ENCODE measurements at regions not wholly inside any gene's neighbourhood (a gene's known extent, or its start where the extent isn't known, plus 50 kb on each side); places are given as distances from the start of the nearest gene placed in this dataset.

DNA sequence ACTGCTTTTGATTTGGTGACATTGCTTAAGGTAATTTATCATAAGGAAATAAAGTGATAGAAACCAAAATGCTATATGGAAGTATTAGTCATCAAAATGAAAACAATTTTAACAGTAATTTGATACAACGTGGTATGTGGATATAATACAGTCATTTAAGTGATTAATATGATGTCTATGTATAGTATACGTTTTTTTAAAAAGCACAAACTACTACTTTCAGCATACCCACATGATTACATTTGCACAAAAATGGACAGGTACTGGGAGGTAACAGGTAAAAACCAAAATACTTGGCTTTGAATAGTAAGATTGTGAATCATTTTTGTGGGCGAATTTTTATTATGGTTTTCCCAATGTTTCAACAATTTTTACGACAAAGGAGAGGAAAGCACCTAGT, 97.6 kb downstream of the OGFRL1 start:
- Histone ChIP-seq H3K4me3 (ENCODE audit: low read depth in 1 of 2, low read length in 1 of 2) (no peak overlapping the region), H3K36me3 (no peaks in the 10 kb centered on the region), H3K4me1 (ENCODE audit: control insufficient read depth in 1 of 2, insufficient read depth in 1 of 2, low read depth in 1 of 2, low read length in 1 of 2) (no peaks in the 10 kb centered on the region), H3K9me3 (no peaks in the 10 kb centered on the region), H3K27ac (no peak overlapping the region), H3K27me3 (peaks cover under 1% of the 10 kb centered on the region)
- TF ChIP-seq, protein P1, sequence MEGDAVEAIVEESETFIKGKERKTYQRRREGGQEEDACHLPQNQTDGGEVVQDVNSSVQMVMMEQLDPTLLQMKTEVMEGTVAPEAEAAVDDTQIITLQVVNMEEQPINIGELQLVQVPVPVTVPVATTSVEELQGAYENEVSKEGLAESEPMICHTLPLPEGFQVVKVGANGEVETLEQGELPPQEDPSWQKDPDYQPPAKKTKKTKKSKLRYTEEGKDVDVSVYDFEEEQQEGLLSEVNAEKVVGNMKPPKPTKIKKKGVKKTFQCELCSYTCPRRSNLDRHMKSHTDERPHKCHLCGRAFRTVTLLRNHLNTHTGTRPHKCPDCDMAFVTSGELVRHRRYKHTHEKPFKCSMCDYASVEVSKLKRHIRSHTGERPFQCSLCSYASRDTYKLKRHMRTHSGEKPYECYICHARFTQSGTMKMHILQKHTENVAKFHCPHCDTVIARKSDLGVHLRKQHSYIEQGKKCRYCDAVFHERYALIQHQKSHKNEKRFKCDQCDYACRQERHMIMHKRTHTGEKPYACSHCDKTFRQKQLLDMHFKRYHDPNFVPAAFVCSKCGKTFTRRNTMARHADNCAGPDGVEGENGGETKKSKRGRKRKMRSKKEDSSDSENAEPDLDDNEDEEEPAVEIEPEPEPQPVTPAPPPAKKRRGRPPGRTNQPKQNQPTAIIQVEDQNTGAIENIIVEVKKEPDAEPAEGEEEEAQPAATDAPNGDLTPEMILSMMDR (IDR thresholded peaks at IDR 0.05): no peak

DNA sequence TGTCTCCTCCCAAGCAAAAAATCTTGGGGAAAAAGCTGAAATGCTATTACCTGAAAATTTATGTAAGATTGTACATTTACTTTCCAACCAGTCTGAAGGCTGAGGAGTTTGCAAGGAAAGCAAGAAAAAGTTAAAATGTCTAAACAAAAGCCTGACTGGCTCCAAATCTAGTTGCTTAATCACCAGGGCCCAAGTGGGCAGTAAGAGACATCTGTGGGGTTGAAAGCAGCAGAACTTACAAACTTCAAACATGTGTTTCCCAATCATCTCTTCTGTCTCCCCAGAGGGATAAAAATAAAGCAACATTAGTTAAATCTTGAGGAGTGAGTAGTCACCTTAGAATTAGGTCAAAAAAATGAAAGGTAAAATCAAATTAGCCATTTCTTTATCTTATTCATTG, 98.6 kb downstream of the OGFRL1 start:
- Histone ChIP-seq H3K4me3 (ENCODE audit: low read depth in 1 of 2, low read length in 1 of 2) (no peak overlapping the region), H3K4me1 (ENCODE audit: control insufficient read depth in 1 of 2, insufficient read depth in 1 of 2, low read depth in 1 of 2, low read length in 1 of 2) (no peaks in the 10 kb centered on the region), H3K36me3 (no peaks in the 10 kb centered on the region), H3K27ac (no peak overlapping the region), H3K9me3 (no peaks in the 10 kb centered on the region), H3K27me3 (peaks cover 10% of the 10 kb centered on the region)
- TF ChIP-seq, protein P1 (IDR thresholded peaks at IDR 0.05): no peak

DNA sequence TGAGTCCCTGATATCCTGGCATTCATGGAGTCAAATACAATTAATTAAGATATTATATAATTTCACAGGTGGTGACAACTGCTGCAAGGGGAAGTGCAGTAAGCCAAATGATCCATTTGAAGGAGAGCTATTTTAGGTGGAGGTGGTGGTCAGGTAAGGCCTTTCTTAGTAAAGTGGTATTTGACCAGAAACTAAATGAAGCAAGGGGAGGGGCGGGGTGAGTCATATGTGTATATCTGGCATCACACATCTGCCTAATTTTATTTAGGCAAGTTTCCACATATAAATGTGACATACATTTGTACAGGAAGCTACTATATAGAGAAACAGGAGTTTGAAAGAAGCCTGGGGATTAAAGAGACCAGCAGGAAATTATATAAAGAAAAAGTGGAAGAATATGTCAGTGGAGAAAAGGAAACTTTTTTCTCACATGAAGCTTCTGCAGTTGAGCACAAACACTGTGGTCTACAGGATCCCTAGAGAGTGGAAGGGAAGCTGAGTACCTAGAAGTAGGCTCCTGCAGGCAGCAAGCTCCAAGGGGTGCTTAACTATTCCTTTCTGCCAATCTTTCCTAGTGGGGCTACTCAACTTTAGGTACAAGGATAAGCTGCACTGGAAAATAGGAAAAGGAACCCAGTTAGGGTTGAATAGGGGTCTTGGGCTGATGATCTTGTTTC, 99.6 kb downstream of the OGFRL1 start:
- H3K36me3 ChIP-seq: no peaks in the 10 kb centered on the region
- TF ChIP-seq, protein P1 (IDR thresholded peaks at IDR 0.05): no peak
- H3K9me3 ChIP-seq: no peaks in the 10 kb centered on the region
- H3K4me1 ChIP-seq (ENCODE audit: control insufficient read depth in 1 of 2, insufficient read depth in 1 of 2, low read depth in 1 of 2, low read length in 1 of 2): no peaks in the 10 kb centered on the region
- H3K27me3 ChIP-seq: peaks cover 12% of the 10 kb centered on the region
- H3K27ac ChIP-seq: no peak overlapping the region
- no peak overlapping the region for H3K4me3 ChIP-seq (ENCODE audit: low read depth in 1 of 2, low read length in 1 of 2)

DNA sequence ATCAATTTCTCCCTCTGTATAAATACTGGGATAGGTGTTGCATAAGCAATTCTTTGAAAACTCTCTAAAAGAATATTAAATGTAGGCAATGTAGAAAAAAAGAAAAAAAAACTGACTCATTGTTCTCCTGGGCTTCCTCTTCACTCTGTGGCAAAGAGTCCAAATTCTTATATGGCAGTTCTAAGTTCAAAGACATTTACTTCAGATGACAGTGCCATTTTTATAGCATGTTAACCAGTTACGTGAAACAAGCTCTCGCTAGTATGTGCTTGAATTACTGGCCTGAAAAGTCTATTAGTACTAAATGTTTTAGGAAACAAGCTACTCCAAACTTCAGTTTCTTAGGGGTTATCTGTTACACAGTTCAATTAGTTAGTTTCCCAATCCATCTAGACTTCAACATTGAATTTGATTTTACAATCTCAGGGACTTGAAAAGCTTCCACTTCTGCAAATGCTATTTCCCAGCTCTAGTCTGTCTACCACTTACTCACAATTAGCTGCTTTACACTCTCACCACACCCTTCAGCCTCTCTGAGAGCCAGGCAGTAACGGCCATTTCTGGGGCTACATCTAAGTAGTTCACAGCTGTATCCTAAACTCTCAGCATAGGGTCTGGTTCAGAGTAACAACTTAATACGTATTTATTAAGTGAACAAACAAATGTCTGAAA, 100.4 kb downstream of the OGFRL1 start:
- peaks cover 12% of the 10 kb centered on the region for H3K27me3 ChIP-seq
- no peak overlapping the region for H3K4me3 ChIP-seq (ENCODE audit: low read depth in 1 of 2, low read length in 1 of 2)
- H3K27ac ChIP-seq: no peak overlapping the region
- no peaks in the 10 kb centered on the region for H3K9me3 ChIP-seq
- H3K4me1 ChIP-seq (ENCODE audit: control insufficient read depth in 1 of 2, insufficient read depth in 1 of 2, low read depth in 1 of 2, low read length in 1 of 2): no peaks in the 10 kb centered on the region
- TF ChIP-seq, protein P1 (IDR thresholded peaks at IDR 0.05): no peak
- no peaks in the 10 kb centered on the region for H3K36me3 ChIP-seq

DNA sequence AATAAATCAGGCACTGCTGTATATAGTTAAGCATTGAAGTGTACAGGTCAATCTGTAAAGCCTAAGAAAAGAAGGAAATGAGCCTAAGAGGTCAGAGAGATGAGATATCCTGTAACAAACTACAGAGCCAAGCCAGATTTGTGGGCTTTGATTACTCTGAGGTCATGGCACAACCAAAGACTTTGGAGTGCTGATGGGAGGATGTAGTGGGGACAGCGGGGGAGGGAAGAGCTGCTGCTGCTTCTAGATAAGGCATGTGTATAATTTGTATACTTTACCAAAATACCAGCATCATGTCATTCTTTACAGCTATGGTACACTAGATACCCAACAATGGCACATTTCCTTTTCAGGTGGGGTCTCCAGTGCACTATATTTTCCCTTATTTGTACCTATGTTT, 102.5 kb downstream of the OGFRL1 start:
- Histone ChIP-seq H3K27me3 (peaks cover 18% of the 10 kb centered on the region), H3K9me3 (no peaks in the 10 kb centered on the region), H3K27ac (no peak overlapping the region), H3K4me1 (ENCODE audit: control insufficient read depth in 1 of 2, insufficient read depth in 1 of 2, low read depth in 1 of 2, low read length in 1 of 2) (no peaks in the 10 kb centered on the region), H3K36me3 (no peaks in the 10 kb centered on the region), H3K4me3 (ENCODE audit: low read depth in 1 of 2, low read length in 1 of 2) (no peak overlapping the region)
- TF ChIP-seq, protein P1 (IDR thresholded peaks at IDR 0.05): no peak
